Stimulated activated CD8-positive, alpha-beta memory T cell treated with anti-CD3 and anti-CD28 coated beads, Interleukin-4, amount 100 ng/mL, for 4 hours (primary cell): ENCODE measurements at regions not wholly inside any gene's neighbourhood (a gene's known extent, or its start where the extent isn't known, plus 50 kb on each side); places are given as distances from the start of the nearest gene placed in this dataset.

Source experiments
- DNase-seq, 2 donors: peaks; one replicate each; pipeline ENCODE4 v3.0.0-alpha.2; 2020; ENCODE audit warnings: low read depth in 2 of 2, low spot score in 1 of 2

DNA sequence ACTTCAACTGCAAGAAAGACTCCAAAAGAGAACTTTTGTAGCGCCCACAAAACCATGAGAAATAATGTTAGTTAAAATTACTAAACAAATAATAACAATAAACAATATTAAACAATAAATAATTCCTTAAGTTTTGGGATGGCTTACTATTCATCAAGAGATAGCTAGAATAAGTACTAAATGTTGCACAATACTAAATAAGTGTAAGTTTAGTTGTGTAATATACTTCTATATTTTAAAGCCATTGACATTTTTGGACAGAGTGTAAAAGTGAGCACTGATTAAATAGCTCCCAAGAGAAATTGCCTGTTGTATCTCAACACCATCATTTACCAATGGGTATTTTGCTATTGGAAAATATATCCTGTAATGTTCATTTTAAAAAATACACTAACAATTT, 166.7 kb downstream of the ALG10 start:
- DNase-seq: no peak

DNA sequence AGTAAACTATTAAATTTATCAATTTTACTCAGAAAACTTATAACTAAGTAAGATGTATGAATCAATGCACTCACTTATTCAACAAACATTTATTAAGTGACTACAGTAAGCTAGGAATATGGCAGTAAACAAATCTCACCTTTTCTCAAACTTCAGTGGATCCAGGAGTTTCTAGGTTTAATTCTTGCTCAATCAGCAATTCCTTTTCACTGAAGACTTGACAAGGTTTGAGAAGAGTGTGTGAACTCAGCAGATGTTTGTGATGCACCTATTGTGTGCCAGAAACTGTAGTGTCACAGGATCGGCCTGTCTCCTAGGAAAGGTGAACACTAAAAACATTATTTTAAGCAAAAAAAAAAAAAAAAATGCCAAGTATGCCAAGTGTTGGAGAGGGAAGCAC, 167.8 kb downstream of the ALG10 start:
- no peak for DNase-seq

- DNase-seq: no peak
These were observed 176.6 kb downstream of the ALG10 start for GRCh38 chr12:34198924-34199323.

- no peak for DNase-seq
These were observed 181.7 kb downstream of the ALG10 start for GRCh38 chr12:34203866-34204620.

- no peak for DNase-seq
These were observed 182.6 kb downstream of the ALG10 start for GRCh38 chr12:34204830-34205285.

DNA sequence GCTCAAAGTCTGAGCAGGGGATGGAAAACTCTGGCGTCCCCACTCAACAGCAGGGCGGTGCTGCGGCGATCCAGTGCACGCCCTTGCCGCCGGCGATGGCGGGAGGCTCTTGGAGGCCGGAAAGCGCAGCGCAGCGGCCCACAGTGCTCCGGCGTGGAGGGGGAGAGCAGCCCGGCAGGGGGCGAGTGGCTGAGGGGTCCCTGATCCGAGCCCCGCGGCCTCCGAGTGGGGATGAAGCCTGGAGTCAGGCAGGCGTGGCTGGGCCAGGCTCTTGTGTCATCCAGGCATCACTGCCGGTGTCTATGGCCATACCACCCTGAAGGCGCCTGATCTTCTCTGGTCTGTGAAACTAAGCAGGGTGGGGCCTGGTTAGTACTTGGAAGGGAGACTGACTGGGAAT, 183.1 kb downstream of the ALG10 start:
- DNase-seq: no peak

- DNase-seq: no peak
These were observed 183.9 kb downstream of the ALG10 start for GRCh38 chr12:34206061-34206785.

GRCh38 chr12:34207858-34208257, 185.6 kb downstream of the ALG10 start:
- no peak for DNase-seq

DNA sequence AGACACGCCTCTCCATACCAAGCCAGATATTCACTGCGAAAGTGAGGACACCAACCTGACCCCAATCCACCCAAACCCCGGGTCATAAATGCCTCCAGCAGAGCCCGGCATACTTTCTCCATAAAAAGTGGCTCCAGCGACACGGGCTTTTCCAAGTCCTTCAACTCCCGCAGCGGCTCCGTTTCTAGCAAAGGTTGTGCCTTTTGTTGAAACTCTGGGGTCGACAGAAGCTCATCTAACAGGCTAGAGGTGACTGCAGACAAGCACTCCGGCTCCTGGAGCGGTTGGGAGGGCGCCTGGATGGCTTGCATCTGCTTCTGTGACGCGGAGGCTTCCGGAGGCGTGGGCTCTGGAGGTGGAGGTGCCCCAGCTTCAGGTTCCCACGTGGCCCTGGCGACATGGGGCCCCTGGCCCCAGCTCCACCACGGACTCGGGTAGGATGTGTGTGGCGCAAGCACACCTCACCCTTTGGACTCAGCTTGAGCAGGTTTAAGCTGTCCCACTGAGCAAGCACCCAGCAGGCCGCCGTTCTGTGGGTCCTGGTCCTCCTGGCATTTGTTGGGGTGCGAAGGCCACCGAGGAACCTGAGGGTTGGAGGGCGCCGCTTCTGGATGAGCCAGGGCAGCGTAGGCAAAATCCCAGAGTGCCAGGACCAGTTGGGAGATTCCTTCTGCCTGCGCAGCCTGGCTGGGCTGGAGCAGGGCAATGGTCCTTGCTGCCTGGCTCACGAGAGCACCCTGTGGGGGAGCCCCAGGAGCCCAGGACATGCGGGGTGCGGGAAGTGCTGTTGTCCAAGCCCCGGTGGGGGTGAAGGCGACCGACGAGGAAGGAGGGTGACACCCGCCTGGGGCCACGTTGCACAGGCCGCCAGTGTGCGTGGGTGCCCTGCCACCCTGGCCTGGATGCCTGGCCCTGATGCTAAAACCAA, 186.3 kb downstream of the ALG10 start:
- no peak for DNase-seq

GRCh38 chr12:34209259-34209835, 187.1 kb downstream of the ALG10 start:
- DNase-seq: no peak

DNA sequence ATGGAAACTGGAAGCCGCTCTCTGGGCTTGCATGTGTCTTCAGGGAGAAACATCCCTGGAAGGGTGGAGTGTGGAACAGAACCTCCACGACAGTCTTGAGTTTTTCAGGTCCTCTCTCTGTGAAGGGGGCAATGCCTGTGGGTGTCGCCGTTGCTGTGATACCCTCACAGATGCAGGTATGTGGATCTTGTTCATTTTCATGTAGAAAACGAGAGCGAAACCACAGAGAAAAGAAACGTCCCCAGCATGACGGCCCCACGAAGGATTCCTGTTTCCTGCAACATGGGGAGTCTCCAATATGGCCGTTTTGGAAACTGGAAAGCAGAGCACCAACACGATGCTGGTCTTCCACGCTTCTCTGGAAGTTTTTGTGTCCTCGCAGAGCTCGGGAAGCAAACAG, 187.9 kb downstream of the ALG10 start:
- no peak for DNase-seq

GRCh38 chr12:34210689-34211530, 188.6 kb downstream of the ALG10 start:
- no peak for DNase-seq

GRCh38 chr12:34212651-34213050, 190.4 kb downstream of the ALG10 start:
- no peak for DNase-seq

- no peak for DNase-seq
These were observed 191.7 kb downstream of the ALG10 start for GRCh38 chr12:34214011-34214410.

DNA sequence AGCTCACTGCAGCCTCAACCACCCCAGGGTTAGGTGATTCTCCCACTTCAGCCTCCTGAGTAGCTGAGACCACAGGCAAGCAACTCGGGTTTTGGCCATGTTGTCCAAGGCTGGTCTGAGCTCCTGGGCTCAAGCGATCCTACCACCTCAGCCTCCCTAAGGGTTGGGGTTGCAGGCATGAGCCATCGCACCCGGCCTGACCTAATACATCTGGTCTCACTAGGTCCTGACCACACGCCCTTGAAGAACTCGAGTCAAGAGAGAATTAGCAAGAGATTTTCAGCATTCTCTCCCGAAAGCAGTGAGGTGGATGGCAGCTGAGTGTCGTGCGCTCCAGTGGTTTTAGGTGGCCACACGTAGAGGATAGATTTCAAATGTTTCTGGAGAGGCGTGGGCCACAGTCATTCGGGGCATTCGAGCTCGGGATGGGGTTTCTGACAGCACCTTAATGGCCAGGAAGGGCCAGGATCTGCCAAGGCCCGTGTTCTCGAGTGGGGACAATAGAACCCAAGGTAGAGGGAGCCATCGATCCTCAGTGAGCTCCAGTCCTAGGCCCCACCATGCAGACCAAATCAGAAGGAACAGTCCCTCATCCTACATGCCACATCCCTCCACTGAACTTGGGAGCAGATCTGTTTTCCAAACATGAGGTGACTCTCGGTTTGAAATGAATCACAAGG, 193.1 kb downstream of the ALG10 start:
- DNase-seq: no peak

- no peak for DNase-seq
These were observed 193.6 kb downstream of the ALG10 start for GRCh38 chr12:34215893-34216285.

DNA sequence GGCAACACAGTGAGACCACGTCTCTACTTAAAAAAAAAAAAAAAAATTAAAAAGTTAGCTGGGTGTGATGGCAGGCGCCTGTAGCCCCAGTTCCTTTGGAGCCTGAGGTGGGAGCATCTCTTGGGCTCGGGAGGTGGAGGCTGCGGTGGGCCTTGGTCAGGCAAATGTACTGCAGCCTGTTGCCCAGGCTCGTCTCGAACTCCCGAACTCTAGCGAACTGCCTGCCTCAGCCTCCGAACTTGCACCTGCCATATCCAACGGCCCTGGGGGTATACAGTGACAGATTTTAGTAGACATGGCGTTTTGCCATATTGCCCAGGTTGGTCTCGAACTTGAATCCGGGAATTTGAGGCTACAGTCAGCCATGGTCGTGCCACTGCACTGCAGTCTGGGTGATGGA, 195.4 kb downstream of the ALG10 start:
- DNase-seq: no peak

GRCh38 chr12:34218193-34219045, 196.1 kb downstream of the ALG10 start:
- DNase-seq: peak; percentile 26 to 48
